ENCODE measurements at regions not wholly inside any gene's neighbourhood (a gene's known extent, or its start where the extent isn't known, plus 50 kb on each side); places are given as distances from the start of the nearest gene placed in this dataset.

DNA sequence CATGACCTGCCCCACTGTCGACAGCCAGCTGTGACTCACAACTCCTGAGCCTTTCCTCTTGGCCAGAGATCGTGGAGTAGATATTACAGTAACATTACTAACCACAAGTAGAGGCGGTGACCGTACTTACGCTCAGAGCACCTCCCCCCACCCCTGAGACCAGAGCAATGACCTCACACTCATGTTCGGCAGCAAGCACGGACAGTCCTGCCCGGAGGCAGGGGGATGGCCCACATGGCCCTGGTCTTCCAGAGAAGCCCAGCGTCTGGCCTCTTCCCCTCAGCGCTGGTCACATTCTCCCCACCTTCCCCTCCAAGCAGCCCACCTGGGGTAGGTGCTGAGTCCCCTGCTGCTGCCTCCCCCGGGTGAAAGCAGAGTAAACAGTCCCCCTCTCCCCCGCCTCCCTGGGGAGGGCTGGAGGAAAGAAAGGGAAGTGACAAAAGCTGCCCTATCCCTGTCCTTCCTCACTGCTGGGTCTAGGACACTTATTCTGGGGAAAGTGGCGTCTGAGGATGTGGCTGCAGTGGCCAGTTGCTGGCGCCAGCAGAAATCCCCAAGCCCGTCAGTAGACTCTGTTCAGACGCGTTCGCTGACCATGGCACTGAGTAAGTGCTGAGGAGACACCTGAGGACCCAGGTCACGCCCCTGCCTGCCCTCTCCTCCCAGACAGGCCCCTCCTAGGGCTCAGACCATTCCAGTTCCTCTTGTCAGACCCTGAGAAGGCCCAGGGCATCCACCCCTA is 68.5 kb downstream of the MRPL14 start (continued):
- TF ChIP-seq, protein P1, sequence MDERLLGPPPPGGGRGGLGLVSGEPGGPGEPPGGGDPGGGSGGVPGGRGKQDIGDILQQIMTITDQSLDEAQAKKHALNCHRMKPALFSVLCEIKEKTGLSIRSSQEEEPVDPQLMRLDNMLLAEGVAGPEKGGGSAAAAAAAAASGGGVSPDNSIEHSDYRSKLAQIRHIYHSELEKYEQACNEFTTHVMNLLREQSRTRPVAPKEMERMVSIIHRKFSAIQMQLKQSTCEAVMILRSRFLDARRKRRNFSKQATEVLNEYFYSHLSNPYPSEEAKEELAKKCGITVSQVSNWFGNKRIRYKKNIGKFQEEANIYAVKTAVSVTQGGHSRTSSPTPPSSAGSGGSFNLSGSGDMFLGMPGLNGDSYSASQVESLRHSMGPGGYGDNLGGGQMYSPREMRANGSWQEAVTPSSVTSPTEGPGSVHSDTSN (CRISPR knock-in tag; IDR thresholded peaks at IDR 0.05): 0 out of 2 replicates have a peak, but pooled peaks have one; percentile 28
- TF ChIP-seq KAT7 (CRISPR knock-in tag; IDR thresholded peaks at IDR 0.05; ENCODE audit: borderline replicate concordance) (no peak), RBM22 (optimal IDR thresholded peaks at IDR 0.05; ENCODE audit: low read length) (no peak), SATB2 (CRISPR knock-in tag; IDR thresholded peaks at IDR 0.05) (no peak), MIER3 (CRISPR knock-in tag; IDR thresholded peaks at IDR 0.05; ENCODE audit: borderline replicate concordance) (peak; percentile 81; the same call in 1 of the 2 replicates), ZNF720 (CRISPR knock-in tag; IDR thresholded peaks at IDR 0.05) (no peak)
- TF ChIP-seq, protein P2, sequence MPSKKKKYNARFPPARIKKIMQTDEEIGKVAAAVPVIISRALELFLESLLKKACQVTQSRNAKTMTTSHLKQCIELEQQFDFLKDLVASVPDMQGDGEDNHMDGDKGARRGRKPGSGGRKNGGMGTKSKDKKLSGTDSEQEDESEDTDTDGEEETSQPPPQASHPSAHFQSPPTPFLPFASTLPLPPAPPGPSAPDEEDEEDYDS (CRISPR knock-in tag; IDR thresholded peaks at IDR 0.05): peak; percentile 73
- TF ChIP-seq, protein P3, sequence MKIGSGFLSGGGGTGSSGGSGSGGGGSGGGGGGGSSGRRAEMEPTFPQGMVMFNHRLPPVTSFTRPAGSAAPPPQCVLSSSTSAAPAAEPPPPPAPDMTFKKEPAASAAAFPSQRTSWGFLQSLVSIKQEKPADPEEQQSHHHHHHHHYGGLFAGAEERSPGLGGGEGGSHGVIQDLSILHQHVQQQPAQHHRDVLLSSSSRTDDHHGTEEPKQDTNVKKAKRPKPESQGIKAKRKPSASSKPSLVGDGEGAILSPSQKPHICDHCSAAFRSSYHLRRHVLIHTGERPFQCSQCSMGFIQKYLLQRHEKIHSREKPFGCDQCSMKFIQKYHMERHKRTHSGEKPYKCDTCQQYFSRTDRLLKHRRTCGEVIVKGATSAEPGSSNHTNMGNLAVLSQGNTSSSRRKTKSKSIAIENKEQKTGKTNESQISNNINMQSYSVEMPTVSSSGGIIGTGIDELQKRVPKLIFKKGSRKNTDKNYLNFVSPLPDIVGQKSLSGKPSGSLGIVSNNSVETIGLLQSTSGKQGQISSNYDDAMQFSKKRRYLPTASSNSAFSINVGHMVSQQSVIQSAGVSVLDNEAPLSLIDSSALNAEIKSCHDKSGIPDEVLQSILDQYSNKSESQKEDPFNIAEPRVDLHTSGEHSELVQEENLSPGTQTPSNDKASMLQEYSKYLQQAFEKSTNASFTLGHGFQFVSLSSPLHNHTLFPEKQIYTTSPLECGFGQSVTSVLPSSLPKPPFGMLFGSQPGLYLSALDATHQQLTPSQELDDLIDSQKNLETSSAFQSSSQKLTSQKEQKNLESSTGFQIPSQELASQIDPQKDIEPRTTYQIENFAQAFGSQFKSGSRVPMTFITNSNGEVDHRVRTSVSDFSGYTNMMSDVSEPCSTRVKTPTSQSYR (CRISPR knock-in tag; IDR thresholded peaks at IDR 0.05; ENCODE audit: borderline replicate concordance): peak; percentile 97
- TF ChIP-seq, protein P4, sequence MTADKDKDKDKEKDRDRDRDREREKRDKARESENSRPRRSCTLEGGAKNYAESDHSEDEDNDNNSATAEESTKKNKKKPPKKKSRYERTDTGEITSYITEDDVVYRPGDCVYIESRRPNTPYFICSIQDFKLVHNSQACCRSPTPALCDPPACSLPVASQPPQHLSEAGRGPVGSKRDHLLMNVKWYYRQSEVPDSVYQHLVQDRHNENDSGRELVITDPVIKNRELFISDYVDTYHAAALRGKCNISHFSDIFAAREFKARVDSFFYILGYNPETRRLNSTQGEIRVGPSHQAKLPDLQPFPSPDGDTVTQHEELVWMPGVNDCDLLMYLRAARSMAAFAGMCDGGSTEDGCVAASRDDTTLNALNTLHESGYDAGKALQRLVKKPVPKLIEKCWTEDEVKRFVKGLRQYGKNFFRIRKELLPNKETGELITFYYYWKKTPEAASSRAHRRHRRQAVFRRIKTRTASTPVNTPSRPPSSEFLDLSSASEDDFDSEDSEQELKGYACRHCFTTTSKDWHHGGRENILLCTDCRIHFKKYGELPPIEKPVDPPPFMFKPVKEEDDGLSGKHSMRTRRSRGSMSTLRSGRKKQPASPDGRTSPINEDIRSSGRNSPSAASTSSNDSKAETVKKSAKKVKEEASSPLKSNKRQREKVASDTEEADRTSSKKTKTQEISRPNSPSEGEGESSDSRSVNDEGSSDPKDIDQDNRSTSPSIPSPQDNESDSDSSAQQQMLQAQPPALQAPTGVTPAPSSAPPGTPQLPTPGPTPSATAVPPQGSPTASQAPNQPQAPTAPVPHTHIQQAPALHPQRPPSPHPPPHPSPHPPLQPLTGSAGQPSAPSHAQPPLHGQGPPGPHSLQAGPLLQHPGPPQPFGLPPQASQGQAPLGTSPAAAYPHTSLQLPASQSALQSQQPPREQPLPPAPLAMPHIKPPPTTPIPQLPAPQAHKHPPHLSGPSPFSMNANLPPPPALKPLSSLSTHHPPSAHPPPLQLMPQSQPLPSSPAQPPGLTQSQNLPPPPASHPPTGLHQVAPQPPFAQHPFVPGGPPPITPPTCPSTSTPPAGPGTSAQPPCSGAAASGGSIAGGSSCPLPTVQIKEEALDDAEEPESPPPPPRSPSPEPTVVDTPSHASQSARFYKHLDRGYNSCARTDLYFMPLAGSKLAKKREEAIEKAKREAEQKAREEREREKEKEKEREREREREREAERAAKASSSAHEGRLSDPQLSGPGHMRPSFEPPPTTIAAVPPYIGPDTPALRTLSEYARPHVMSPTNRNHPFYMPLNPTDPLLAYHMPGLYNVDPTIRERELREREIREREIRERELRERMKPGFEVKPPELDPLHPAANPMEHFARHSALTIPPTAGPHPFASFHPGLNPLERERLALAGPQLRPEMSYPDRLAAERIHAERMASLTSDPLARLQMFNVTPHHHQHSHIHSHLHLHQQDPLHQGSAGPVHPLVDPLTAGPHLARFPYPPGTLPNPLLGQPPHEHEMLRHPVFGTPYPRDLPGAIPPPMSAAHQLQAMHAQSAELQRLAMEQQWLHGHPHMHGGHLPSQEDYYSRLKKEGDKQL (CRISPR knock-in tag; IDR thresholded peaks at IDR 0.05; ENCODE audit: low read depth): no peak; the same call in 1 of the 2 replicates
- TF ChIP-seq, protein P5, sequence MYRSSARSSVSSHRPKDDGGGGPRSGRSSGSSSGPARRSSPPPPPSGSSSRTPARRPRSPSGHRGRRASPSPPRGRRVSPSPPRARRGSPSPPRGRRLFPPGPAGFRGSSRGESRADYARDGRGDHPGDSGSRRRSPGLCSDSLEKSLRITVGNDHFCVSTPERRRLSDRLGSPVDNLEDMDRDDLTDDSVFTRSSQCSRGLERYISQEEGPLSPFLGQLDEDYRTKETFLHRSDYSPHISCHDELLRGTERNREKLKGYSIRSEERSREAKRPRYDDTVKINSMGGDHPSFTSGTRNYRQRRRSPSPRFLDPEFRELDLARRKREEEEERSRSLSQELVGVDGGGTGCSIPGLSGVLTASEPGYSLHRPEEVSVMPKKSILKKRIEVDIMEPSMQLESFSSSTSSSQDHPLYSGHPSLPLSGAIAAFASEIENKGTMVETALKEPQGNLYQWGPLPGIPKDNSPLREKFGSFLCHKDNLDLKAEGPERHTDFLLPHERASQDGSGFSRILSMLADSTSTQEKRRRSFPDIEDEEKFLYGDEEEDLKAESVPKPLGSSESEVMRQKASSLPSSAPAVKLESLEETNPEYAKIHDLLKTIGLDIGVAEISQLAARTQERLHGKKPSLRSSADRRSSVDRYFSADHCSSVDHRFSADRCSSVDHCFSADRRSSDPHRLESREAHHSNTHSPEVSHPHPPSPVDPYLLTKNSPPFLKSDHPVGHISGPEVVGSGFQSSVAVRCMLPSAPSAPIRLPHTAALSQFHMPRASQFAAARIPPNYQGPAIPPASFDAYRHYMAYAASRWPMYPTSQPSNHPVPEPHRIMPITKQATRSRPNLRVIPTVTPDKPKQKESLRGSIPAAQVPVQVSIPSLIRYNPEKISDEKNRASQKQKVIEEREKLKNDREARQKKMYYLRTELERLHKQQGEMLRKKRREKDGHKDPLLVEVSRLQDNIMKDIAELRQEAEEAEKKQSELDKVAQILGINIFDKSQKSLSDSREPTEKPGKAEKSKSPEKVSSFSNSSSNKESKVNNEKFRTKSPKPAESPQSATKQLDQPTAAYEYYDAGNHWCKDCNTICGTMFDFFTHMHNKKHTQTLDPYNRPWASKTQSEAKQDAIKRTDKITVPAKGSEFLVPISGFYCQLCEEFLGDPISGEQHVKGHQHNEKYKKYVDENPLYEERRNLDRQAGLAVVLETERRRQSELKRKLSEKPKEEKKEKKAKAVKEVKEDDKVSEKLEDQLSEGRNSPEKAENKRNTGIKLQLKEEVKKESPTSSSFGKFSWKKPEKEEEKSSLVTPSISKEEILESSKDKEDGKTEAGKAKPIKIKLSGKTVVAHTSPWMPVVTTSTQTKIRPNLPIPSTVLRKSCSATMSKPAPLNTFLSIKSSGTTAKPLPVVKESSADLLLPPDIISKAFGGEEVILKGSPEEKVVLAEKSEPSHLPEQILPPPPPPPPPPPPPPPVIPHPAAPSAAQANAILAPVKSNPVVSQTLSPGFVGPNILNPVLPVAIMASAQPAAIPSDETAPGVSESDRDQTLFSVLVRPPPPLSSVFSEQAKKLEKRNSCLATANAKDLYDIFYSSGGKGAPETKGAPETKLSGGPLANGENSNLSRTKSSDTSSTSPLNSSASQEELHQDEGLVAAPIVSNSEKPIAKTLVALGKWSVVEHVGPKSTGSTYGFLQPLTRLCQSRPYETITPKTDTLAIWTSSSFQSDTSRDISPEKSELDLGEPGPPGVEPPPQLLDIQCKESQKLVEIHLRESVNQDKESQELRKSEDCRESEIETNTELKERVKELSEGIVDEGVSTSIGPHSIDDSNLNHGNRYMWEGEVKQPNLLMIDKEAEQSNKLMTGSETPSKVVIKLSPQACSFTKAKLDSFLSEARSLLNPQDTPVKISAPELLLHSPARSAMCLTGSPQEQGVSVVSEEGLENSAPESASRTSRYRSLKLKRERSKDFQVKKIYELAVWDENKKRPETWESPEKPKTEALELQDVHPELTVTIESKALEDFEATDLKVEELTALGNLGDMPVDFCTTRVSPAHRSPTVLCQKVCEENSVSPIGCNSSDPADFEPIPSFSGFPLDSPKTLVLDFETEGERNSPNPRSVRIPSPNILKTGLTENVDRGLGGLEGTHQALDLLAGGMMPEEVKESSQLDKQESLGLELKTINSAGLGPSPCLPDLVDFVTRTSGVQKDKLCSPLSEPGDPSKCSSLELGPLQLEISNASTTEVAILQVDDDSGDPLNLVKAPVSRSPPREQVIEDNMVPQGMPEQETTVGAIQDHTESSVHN (CRISPR knock-in tag; IDR thresholded peaks at IDR 0.05): no peak
